GM23338 (cell line): ENCODE measurements at regions not wholly inside any gene's neighbourhood (a gene's known extent, or its start where the extent isn't known, plus 50 kb on each side); places are given as distances from the start of the nearest gene placed in this dataset.
"Not testable (repeated sequence)": the region's sequence is repeated elsewhere in the genome, so short reads cannot be mapped to it uniquely, and the experiment has no call there.

Source experiments
- ATAC-seq: fragments of 200-7000 bp; cut with Tn5 transposase; 3 replicates; pipeline ENCODE4 v1.9.1; 2020
- DNase-seq: peaks from one replicate; pipeline ENCODE4 v3.0.0-alpha.2; 2015; ENCODE audit warnings: low spot score
- H2AFZ ChIP-seq: fragments of 200-600 bp; sonication (generic); 2 replicates; pipeline ENCODE4 v1.8.0; 2016; ENCODE audit warnings: antibody characterized with exemption, mild to moderate bottlenecking, moderate library complexity
- H3F3A ChIP-seq: fragments of 200-600 bp; sonication (generic); replicated peaks from 2 replicates; pipeline ENCODE4 v1.8.0; 2017; ENCODE audit warnings: antibody characterized with exemption, mixed run types, low read depth
- H3K27ac ChIP-seq: fragments of 200-600 bp; sonication (generic); 2 replicates; pipeline ENCODE4 v1.6.1; 2016; ENCODE audit warnings: low read depth
- H3K27me3 ChIP-seq: fragments of 200-600 bp; sonication (generic); 2 replicates; pipeline ENCODE4 v1.8.0; 2016; ENCODE audit warnings: mild to moderate bottlenecking, mixed run types, moderate library complexity; ENCODE audit not compliant: insufficient read depth
- H3K36me3 ChIP-seq: fragments of 200-600 bp; sonication (generic); 2 replicates; pipeline ENCODE4 v1.8.0; 2016; ENCODE audit warnings: mild to moderate bottlenecking; ENCODE audit not compliant: insufficient read depth
- H3K4me1 ChIP-seq: fragments of 200-600 bp; sonication (generic); 2 replicates; pipeline ENCODE4 v1.8.0; 2016; ENCODE audit warnings: mild to moderate bottlenecking, moderate library complexity; ENCODE audit not compliant: insufficient read depth
- H3K4me2 ChIP-seq: fragments of 200-600 bp; sonication (generic); 2 replicates; pipeline ENCODE4 v1.7.1; 2017; ENCODE audit warnings: mixed run types
- H3K4me3 ChIP-seq: fragments of 200-600 bp; sonication (generic); 2 replicates; pipeline ENCODE4 v1.6.1; 2016; ENCODE audit warnings: mixed run types
- H3K79me2 ChIP-seq: fragments of 200-600 bp; sonication (generic); replicated peaks from 2 replicates; pipeline ENCODE4 v1.8.0; 2017; ENCODE audit warnings: mild to moderate bottlenecking; ENCODE audit not compliant: insufficient read depth
- H3K9me2 ChIP-seq: fragments of 200-600 bp; sonication (generic); 2 replicates; pipeline ENCODE4 v1.8.0; 2017; ENCODE audit not compliant: insufficient read depth
- H4K20me1 ChIP-seq: fragments of 200-600 bp; sonication (generic); replicated peaks from 2 replicates; pipeline ENCODE4 v1.8.0; 2017; ENCODE audit warnings: mild to moderate bottlenecking; ENCODE audit not compliant: insufficient read depth
- H3K27ac Mint-ChIP-seq: 2 replicates; pipeline ENCODE4 v1.8.0; 2020; ENCODE audit warnings: inconsistent platforms, mild to moderate bottlenecking, moderate library complexity, mixed read lengths
- H3K27me3 Mint-ChIP-seq: 3 replicates; pipeline ENCODE4 v1.8.0; 2022; ENCODE audit warnings: low read depth, mild to moderate bottlenecking, moderate library complexity, mixed read lengths, inconsistent platforms; ENCODE audit not compliant: insufficient read depth, poor library complexity
- H3K36me3 Mint-ChIP-seq: 3 replicates; pipeline ENCODE4 v1.8.0; 2021; ENCODE audit warnings: low read depth, mild to moderate bottlenecking, inconsistent platforms, moderate library complexity, mixed read lengths
- H3K4me1 Mint-ChIP-seq: 3 replicates; pipeline ENCODE4 v1.8.0; 2020; ENCODE audit warnings: mild to moderate bottlenecking, inconsistent platforms, mixed read lengths
- H3K4me3 Mint-ChIP-seq: 3 replicates; pipeline ENCODE4 v1.8.0; 2021; ENCODE audit warnings: moderate library complexity, mild to moderate bottlenecking, inconsistent platforms, mixed read lengths
- H3K9me3 Mint-ChIP-seq: 3 replicates; pipeline ENCODE4 v1.8.0; 2020; ENCODE audit warnings: moderate library complexity, mild to moderate bottlenecking, inconsistent platforms, mixed read lengths
- CTCF ChIP-seq, 2 experiments: fragments of 200-600 bp in 1 of 2; sonication (generic) in 1 of 2; conservative IDR thresholded peaks; 2 replicates each; pipeline versions ENCODE4 v1.5.1 to v1.6.1; 2016 to 2017; ENCODE audit warnings: antibody characterized with exemption in 2 of 2, low read depth in 2 of 2, mild to moderate bottlenecking in 2 of 2, moderate library complexity in 1 of 2
- NANOG ChIP-seq: IDR thresholded peaks from 2 replicates; pipeline ENCODE4 v1.6.1; 2016; ENCODE audit warnings: antibody characterized with exemption, borderline replicate concordance
- ZNF462 ChIP-seq: fragments of 250-450 bp; sonication (Bioruptor Pico); IDR thresholded peaks from 2 replicates; pipeline ENCODE4 v1.5.0; 2020; ENCODE audit warnings: mild to moderate bottlenecking, moderate library complexity

DNA sequence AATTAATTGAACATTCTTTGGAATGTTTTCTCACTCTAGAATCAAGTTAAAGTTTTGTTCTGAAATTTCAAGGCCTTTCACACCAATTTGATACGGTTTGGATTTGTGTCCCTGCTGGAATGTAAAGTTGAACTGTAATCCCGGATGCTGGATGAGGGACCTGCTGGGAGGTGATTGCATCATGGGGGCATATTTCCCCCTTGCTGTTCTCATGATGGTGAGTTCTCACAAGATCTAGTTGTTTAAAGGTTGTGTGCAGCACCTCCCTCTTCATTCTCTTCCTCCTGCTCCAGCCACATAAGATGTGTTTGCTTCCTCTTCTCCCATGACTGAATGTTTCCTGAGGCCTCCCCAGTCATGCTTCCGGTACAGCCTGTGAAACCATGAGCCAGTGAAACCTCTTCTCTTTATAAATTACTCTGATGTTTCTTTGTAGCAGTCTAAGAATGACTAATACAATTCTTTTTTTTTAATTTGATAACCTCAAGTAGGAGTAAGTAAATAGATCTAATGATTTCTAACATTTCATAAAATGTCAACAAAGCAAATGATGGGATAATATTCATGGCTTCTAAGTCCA lies 144.2 kb upstream of the CDH7 start (continued):
- TF ChIP-seq ZNF462 (no peak), NANOG (no peak), CTCF (conservative IDR thresholded peaks at IDR 0.05; ENCODE audit: low read depth in 2 of 2) (no peak)

GRCh38 chr18:65605352-65605751 lies 145.5 kb upstream of the CDH7 start:
- not testable (repeated sequence) for H3K4me3 Mint-ChIP-seq, H2AFZ ChIP-seq, H3K27ac Mint-ChIP-seq, ATAC-seq, H3K36me3 Mint-ChIP-seq, H3F3A ChIP-seq, H4K20me1 ChIP-seq, H3K9me3 Mint-ChIP-seq, H3K4me3 ChIP-seq, DNase-seq, H3K4me2 ChIP-seq, H3K27me3 Mint-ChIP-seq, H3K4me1 ChIP-seq, H3K4me1 Mint-ChIP-seq, H3K9me2 ChIP-seq, H3K79me2 ChIP-seq, H3K36me3 ChIP-seq, H3K27ac ChIP-seq
- peaks cover 37% of the 10 kb centered on the region for H3K27me3 ChIP-seq
